ENCODE measurements at regions not wholly inside any gene's neighbourhood (a gene's known extent, or its start where the extent isn't known, plus 50 kb on each side); places are given as distances from the start of the nearest gene placed in this dataset.
A peak's percentile ranks its signal among the peaks of the same experiment; 100 is the strongest.

- intact Hi-C loops (cut with DNase I): no loop called here
- no peaks in the 10 kb centered on the region for H3K9me3 ChIP-seq (replicated peaks in 1 of 3)
- H3K27me3 ChIP-seq: peaks cover 14% of the 10 kb centered on the region
- WGBS, 4 donors: 61 to 71% (median 67%) methylated on average over 9 of the region's 9 CpGs
- H3K36me3 ChIP-seq (replicated peaks in 1 of 2): no peaks in the 10 kb centered on the region
- H3K27ac ChIP-seq: no peak overlapping the region
- TF ChIP-seq POLR2A (IDR thresholded peaks at IDR 0.05): no peak
- TF ChIP-seq, protein P1, sequence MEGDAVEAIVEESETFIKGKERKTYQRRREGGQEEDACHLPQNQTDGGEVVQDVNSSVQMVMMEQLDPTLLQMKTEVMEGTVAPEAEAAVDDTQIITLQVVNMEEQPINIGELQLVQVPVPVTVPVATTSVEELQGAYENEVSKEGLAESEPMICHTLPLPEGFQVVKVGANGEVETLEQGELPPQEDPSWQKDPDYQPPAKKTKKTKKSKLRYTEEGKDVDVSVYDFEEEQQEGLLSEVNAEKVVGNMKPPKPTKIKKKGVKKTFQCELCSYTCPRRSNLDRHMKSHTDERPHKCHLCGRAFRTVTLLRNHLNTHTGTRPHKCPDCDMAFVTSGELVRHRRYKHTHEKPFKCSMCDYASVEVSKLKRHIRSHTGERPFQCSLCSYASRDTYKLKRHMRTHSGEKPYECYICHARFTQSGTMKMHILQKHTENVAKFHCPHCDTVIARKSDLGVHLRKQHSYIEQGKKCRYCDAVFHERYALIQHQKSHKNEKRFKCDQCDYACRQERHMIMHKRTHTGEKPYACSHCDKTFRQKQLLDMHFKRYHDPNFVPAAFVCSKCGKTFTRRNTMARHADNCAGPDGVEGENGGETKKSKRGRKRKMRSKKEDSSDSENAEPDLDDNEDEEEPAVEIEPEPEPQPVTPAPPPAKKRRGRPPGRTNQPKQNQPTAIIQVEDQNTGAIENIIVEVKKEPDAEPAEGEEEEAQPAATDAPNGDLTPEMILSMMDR (IDR thresholded peaks at IDR 0.05): no peak
- H3K4me3 ChIP-seq: no peak overlapping the region
- no peaks in the 10 kb centered on the region for H3K4me1 ChIP-seq (replicated peaks in 1 of 2)
- DNase-seq: peak in 3 of 7 donors; percentile 10 to 31 (median 31)
These were observed 109.9 kb upstream of the CADM1 start for GRCh38 chr11:115613986-115614632.

DNA sequence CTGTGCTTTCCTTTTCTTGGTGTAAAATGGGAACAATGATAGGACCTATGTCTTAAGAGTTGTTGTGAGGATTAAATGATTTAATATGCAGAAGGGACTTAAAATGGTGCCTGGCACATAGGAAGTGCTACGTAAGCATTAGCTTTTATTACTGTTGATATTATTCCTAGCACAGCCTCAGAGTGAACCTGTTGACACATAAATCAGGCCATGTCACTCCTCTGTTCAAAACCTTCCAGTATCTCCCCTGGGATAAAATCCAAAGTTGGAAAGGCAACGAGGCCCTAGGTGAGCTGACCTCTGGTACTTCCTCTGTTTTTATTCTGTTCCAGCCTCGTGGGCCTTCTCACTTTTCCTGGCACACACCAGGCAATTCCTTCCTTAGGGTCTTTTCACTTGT lies 108.8 kb upstream of the CADM1 start:
- no peak overlapping the region for H3K27ac ChIP-seq
- H3K4me1 ChIP-seq (replicated peaks in 1 of 2): no peaks in the 10 kb centered on the region
- intact Hi-C loops (cut with DNase I): no loop called here
- DNase-seq: peak in 1 of 7 donors; percentile 2
- no peak overlapping the region for H3K4me3 ChIP-seq
- 59 to 85% (median 69%) methylated on average over 3 of the region's 3 CpGs for WGBS, 4 donors
- H3K9me3 ChIP-seq (replicated peaks in 1 of 3): no peaks in the 10 kb centered on the region
- TF ChIP-seq POLR2A (IDR thresholded peaks at IDR 0.05): no peak
- TF ChIP-seq, protein P1 (IDR thresholded peaks at IDR 0.05): no peak
- peaks cover 14% of the 10 kb centered on the region for H3K27me3 ChIP-seq
- no peaks in the 10 kb centered on the region for H3K36me3 ChIP-seq (replicated peaks in 1 of 2)

DNA sequence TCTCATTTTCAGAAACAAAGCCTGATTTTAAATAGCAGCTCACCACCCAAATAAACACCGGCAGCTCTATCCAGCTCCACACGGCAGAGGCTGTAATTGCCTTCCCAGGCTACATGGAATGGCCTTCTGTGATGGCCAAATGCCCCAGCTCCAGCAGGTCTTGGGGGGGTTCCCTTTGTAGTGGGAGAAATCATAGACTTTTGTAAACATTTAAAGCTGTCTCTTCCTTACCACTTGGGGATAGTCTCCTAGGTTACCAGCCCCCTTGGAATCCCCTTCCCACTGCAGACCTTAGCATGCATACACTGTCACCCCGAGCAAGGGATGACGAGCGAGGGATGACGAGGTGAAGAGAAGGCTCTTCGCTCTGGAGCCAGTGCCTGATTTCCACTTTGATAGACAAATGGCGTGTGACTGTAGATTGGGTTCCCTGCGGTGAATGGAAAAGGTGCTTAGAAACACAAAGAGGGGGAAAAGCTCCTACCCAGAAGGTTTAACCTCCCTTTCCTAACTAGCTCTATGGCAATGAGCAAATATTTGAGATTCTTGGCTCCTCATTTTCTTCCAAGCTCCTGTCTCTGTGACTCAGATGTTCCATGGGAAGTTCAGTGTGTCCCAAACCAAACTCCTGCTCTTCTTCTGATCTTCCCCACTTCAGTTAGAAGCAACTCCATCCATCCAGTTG lies 108.0 kb upstream of the CADM1 start:
- H3K27ac ChIP-seq: no peak overlapping the region
- no peaks in the 10 kb centered on the region for H3K9me3 ChIP-seq (replicated peaks in 1 of 3)
- no peaks in the 10 kb centered on the region for H3K36me3 ChIP-seq (replicated peaks in 1 of 2)
- H3K4me1 ChIP-seq (replicated peaks in 1 of 2): no peaks in the 10 kb centered on the region
- 85 to 93% (median 91%) methylated on average over 9 of the region's 9 CpGs for WGBS, 4 donors
- peaks cover 14% of the 10 kb centered on the region for H3K27me3 ChIP-seq
- peak in 1 of 7 donors; percentile 4 for DNase-seq
- no peak for TF ChIP-seq POLR2A (IDR thresholded peaks at IDR 0.05)
- TF ChIP-seq, protein P1 (IDR thresholded peaks at IDR 0.05): no peak
- intact Hi-C loops (cut with DNase I): no loop called here
- H3K4me3 ChIP-seq: no peak overlapping the region

DNA sequence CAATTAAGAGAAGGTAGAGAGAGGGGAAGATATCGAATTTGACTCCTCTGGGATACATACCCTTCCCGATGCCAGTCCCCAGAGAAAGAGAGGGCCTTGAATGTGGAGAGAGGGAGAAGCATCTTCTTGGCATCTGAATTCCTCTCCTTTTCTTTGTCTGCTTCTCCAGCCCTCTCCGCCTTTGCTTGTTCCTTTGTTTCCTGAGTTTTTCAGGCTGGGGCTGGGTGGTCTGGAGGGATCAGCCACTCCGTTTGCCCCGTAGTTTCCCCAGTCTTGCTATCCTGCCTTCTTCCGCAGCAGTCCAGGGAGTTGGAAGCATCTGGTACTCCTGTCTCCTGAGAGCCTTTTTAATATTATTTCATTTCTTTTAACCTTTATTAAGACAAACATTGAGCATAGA lies 107.1 kb upstream of the CADM1 start:
- peak in 1 of 7 donors; percentile 7 for DNase-seq
- 76 to 83% (median 81%) methylated on average over 6 of the region's 6 CpGs for WGBS, 4 donors
- peaks cover 14% of the 10 kb centered on the region for H3K27me3 ChIP-seq
- H3K9me3 ChIP-seq (replicated peaks in 1 of 3): no peaks in the 10 kb centered on the region
- no peaks in the 10 kb centered on the region for H3K36me3 ChIP-seq (replicated peaks in 1 of 2)
- intact Hi-C loops (cut with DNase I): no loop called here
- TF ChIP-seq POLR2A (IDR thresholded peaks at IDR 0.05): no peak
- TF ChIP-seq, protein P1 (IDR thresholded peaks at IDR 0.05): no peak
- peaks cover 0 to 6% of the 10 kb centered on the region in 2 donors for H3K4me1 ChIP-seq (replicated peaks in 1 of 2)
- H3K27ac ChIP-seq: no peak overlapping the region
- no peak overlapping the region for H3K4me3 ChIP-seq
